Suprapubic skin (tissue), 4 donors: ENCODE measurements at regions not wholly inside any gene's neighbourhood (a gene's known extent, or its start where the extent isn't known, plus 50 kb on each side); places are given as distances from the start of the nearest gene placed in this dataset.
"Not testable (repeated sequence)": the region's sequence is repeated elsewhere in the genome, so short reads cannot be mapped to it uniquely, and the experiment has no call there.

Source experiments
- DNase-seq, 2 donors: peaks; one replicate each; pipeline ENCODE4 v3.0.0-alpha.2; 2019; ENCODE audit warnings: low spot score in 2 of 2
- H3K27ac ChIP-seq: fragments of 200-600 bp; sonication (generic); one replicate; pipeline ENCODE4 v1.5.1; 2019
- H3K27me3 ChIP-seq: fragments of 200-600 bp; sonication (generic); one replicate; pipeline ENCODE4 v1.5.1; 2019
- H3K36me3 ChIP-seq: fragments of 200-600 bp; sonication (generic); one replicate; pipeline ENCODE4 v1.5.1; 2019
- H3K4me1 ChIP-seq: fragments of 200-600 bp; sonication (generic); one replicate; pipeline ENCODE4 v1.5.1; 2019
- H3K4me3 ChIP-seq: fragments of 200-600 bp; sonication (generic); one replicate; pipeline ENCODE4 v1.5.1; 2019; ENCODE audit warnings: mild to moderate bottlenecking
- H3K9me3 ChIP-seq: fragments of 200-600 bp; sonication (generic); one replicate; pipeline ENCODE4 v1.5.1; 2019
- EP300 ChIP-seq: sonication (generic); formaldehyde crosslinking; IDR thresholded peaks from one replicate; pipeline ENCODE4 v1.6.1; 2017; ENCODE audit warnings: antibody characterized with exemption
- POLR2A ChIP-seq, 2 donors: fragments of 450-650 bp; IDR thresholded peaks; one replicate each; pipeline ENCODE4 v1.6.1; 2017; ENCODE audit warnings: antibody characterized with exemption in 2 of 2, mild to moderate bottlenecking in 2 of 2, moderate library complexity in 2 of 2
- POLR2AphosphoS5 ChIP-seq, 3 donors: sonication (generic); formaldehyde crosslinking; IDR thresholded peaks; one replicate each; pipeline ENCODE4 v1.6.1; 2017; ENCODE audit warnings: antibody characterized with exemption in 3 of 3
- WGBS: methylation state at CpG from one replicate; pipeline ENCODE4 v1.1.5; 2018; 5-methylcytosine and 5-hydroxymethylcytosine counted together
- TF ChIP-seq, protein P1 (sequence below), 2 donors: fragments of 200-600 bp in 1 of 2; fragments of 450-650 bp in 1 of 2; sonication (generic) in 1 of 2; IDR thresholded peaks; one replicate each; pipeline ENCODE4 v1.5.1; 2016 to 2019; ENCODE audit warnings: antibody characterized with exemption in 2 of 2, mild to moderate bottlenecking in 1 of 2, moderate library complexity in 1 of 2

DNA sequence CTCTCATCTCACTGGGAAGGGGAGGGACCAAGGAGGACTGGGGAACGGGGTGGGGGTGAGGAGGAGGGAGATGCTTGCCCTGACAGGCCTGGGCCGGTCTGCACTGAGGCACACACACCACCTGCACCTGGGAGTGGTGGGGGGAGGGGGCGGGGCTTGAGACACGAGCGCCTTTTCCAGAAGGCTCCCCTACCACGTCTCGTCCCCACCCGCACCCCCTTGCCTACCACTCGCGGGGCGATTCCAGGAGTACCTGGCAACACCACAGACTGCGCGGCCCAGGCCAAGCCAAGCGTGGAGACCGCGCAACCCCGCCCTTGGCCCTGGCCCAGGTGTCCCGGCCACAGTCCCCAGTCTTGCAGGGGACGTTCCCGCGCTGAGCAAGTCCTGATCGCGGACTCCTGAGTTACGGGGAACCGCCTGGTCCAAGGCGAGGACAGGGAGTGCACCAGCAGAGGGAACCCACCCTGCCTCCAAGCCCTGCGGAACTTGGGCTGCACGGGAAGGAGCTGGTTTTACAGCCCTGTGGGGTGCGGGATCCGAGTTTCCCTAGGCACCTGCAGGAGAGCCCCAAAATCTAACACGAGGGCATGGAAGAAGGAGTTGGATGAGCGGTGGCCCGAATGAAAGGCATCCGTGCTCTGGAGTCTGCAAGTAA lies 68.1 kb upstream of the SH3GL3 start:
- Histone ChIP-seq H3K4me1 (peaks cover 28% of the 10 kb centered on the region), H3K27ac (no peak overlapping the region), H3K9me3 (no peaks in the 10 kb centered on the region), H3K27me3 (peaks cover 58% of the 10 kb centered on the region), H3K4me3 (peak overlapping the region; percentile 36), H3K36me3 (no peaks in the 10 kb centered on the region)
- DNase-seq = peak; percentile 69 to 77
- no peak for TF ChIP-seq EP300
- TF ChIP-seq, protein P1, sequence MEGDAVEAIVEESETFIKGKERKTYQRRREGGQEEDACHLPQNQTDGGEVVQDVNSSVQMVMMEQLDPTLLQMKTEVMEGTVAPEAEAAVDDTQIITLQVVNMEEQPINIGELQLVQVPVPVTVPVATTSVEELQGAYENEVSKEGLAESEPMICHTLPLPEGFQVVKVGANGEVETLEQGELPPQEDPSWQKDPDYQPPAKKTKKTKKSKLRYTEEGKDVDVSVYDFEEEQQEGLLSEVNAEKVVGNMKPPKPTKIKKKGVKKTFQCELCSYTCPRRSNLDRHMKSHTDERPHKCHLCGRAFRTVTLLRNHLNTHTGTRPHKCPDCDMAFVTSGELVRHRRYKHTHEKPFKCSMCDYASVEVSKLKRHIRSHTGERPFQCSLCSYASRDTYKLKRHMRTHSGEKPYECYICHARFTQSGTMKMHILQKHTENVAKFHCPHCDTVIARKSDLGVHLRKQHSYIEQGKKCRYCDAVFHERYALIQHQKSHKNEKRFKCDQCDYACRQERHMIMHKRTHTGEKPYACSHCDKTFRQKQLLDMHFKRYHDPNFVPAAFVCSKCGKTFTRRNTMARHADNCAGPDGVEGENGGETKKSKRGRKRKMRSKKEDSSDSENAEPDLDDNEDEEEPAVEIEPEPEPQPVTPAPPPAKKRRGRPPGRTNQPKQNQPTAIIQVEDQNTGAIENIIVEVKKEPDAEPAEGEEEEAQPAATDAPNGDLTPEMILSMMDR (IDR thresholded peaks at IDR 0.05) = no peak
- no peak for TF ChIP-seq POLR2A (IDR thresholded peaks at IDR 0.05)
- TF ChIP-seq POLR2AphosphoS5 (IDR thresholded peaks at IDR 0.05) = no peak
- 1% methylated on average over 15 of the region's 34 CpGs for WGBS

DNA sequence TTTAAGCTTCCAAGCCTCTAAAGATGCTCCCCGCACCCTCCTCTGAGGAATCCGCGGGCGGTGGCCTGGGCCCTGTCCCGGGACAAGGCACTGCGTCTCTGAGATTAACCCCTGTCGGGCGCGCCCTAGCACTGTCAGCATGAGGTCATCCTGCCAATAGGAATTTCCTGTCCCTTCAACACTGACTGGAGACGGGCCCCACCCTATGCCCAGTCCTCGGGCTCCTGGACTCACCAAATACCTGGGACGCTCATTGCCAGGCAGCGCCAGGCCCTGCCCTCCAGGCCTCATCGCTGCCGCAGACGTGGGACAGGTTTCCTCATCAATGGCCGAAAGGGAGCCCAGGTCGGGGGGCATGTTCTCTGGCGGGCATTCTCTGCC lies 67.6 kb upstream of the SH3GL3 start:
- Histone ChIP-seq H3K27me3 (peaks cover 52% of the 10 kb centered on the region), H3K4me1 (peaks cover 28% of the 10 kb centered on the region), H3K4me3 (peak overlapping the region; percentile 36), H3K36me3 (no peaks in the 10 kb centered on the region), H3K9me3 (no peaks in the 10 kb centered on the region), H3K27ac (no peak overlapping the region)
- peak in 1 of 2 donors; percentile 77 for DNase-seq
- 39% methylated on average over 7 of the region's 19 CpGs for WGBS
- TF ChIP-seq POLR2AphosphoS5 (IDR thresholded peaks at IDR 0.05) (no peak), EP300 (no peak), POLR2A (IDR thresholded peaks at IDR 0.05) (no peak)

DNA sequence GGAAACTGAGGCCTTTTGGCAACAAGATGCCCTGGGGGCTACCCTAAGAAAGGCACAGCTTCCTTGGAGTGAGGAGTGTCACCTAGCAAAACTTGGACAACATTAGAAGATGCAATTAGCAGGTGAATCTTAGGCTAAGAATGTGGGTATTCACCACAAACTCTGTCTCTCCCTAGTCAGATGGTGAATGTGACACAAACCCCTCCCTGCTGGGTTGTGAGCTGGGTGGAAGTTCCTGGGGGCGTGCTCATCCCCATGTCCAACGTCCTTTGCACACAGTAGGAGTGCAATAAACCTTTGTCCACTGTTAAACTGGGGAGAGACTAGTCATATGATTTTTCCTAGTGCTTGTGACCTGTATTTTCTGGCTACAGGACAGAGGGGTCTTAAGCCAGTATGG lies 67.1 kb upstream of the SH3GL3 start:
- Histone ChIP-seq H3K4me1 (peaks cover 28% of the 10 kb centered on the region), H3K27me3 (peaks cover 48% of the 10 kb centered on the region), H3K4me3 (no peak overlapping the region), H3K36me3 (no peaks in the 10 kb centered on the region), H3K27ac (no peak overlapping the region), H3K9me3 (no peaks in the 10 kb centered on the region)
- TF ChIP-seq, protein P1 (IDR thresholded peaks at IDR 0.05) = no peak
- TF ChIP-seq POLR2A (IDR thresholded peaks at IDR 0.05) (no peak), POLR2AphosphoS5 (IDR thresholded peaks at IDR 0.05) (no peak), EP300 (no peak)
- DNase-seq = peak in 1 of 2 donors; percentile 11
- WGBS = 40% methylated on average over 2 of the region's 2 CpGs

DNA sequence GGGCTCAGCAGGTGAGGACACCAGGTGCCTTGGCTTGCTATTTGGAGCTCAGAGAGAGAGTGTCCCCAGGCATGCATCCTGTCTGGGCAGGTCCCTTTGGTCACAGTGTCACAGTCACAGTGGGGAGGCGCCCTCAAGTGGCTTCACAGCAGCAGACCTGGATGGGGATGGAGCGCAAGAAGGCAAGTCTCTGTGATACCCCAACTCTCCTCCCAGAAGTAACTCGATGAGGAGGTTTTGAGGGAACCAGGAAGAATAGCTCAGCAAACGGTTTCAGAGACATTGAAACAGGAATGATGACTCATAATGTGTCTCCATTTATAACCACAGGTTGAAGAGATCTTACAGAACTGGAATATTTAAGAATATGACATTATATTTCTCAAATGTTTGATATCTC lies 66.5 kb upstream of the SH3GL3 start:
- Histone ChIP-seq H3K36me3 (no peaks in the 10 kb centered on the region), H3K4me1 (peaks cover 28% of the 10 kb centered on the region), H3K9me3 (no peaks in the 10 kb centered on the region), H3K27ac (no peak overlapping the region), H3K27me3 (peaks cover 42% of the 10 kb centered on the region), H3K4me3 (no peak overlapping the region)
- TF ChIP-seq, protein P1 (IDR thresholded peaks at IDR 0.05) = peak in 1 of 2 donors; percentile 26
- TF ChIP-seq POLR2AphosphoS5 (IDR thresholded peaks at IDR 0.05) = no peak
- no peak for DNase-seq
- 24% methylated on average over 4 of the region's 4 CpGs for WGBS

DNA sequence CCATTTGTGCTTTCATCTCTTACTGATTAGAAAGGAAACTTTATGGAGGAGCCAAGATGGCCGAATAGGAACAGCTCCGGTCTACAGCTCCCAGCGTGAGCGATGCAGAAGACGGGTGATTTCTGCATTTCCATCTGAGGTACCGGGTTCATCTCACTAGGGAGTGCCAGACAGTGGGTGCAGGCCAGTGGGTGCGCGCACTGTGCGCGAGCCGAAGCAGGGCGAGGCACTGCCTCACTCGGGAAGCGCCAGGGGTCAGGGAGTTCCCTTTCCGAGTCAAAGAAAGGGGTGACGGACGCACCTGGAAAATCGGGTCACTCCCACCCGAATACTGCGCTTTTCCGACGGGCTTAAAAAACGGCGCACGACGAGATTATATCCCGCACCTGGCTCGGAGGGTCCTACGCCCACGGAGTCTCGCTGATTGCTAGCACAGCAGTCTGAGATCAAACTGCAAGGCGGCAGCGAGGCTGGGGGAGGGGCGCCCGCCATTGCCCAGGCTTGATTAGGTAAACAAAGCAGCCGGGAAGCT lies 63.5 kb upstream of the SH3GL3 start:
- not testable (repeated sequence) for H3K4me3 ChIP-seq, H3K27ac ChIP-seq, H3K9me3 ChIP-seq, H3K36me3 ChIP-seq, DNase-seq
- Histone ChIP-seq H3K27me3 (peaks cover 19% of the 10 kb centered on the region), H3K4me1 (peaks cover 18% of the 10 kb centered on the region)
- WGBS = 94% methylated on average over 20 of the region's 36 CpGs

DNA sequence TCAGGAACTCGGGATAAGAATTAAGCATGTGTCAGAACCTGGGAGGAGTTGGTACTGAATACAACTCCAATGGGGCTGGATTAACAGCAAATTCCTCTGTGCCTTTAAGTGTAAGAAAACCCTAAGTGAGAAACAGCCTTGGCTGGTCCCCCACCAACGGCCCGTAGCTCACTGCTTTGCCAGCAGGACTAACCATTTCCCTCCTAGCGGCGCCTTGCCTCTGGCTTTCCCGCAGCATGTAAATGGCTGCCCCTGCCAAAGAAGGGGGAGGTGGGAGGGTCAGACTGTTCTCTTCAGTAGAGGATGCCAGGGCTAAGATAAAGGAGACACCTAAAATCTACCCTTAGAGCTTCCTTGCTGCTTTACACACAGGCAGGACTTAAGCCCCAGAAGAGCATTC lies 51.0 kb upstream of the SH3GL3 start:
- H3K36me3 ChIP-seq = no peaks in the 10 kb centered on the region
- H3K4me3 ChIP-seq = no peak overlapping the region
- no peaks in the 10 kb centered on the region for H3K9me3 ChIP-seq
- no peak overlapping the region for H3K27ac ChIP-seq
- no peaks in the 10 kb centered on the region for H3K4me1 ChIP-seq
- DNase-seq = no peak
- TF ChIP-seq POLR2AphosphoS5 (IDR thresholded peaks at IDR 0.05) = no peak
- TF ChIP-seq EP300 = no peak
- TF ChIP-seq, protein P1 (IDR thresholded peaks at IDR 0.05) = no peak
- TF ChIP-seq POLR2A (IDR thresholded peaks at IDR 0.05) = no peak
- H3K27me3 ChIP-seq = peaks cover 47% of the 10 kb centered on the region
- 13% methylated on average over 6 of the region's 6 CpGs for WGBS
